ENCODE measurements at regions not wholly inside any gene's neighbourhood (a gene's known extent, or its start where the extent isn't known, plus 50 kb on each side); places are given as distances from the start of the nearest gene placed in this dataset.
A peak's percentile ranks its signal among the peaks of the same experiment; 100 is the strongest.

DNA sequence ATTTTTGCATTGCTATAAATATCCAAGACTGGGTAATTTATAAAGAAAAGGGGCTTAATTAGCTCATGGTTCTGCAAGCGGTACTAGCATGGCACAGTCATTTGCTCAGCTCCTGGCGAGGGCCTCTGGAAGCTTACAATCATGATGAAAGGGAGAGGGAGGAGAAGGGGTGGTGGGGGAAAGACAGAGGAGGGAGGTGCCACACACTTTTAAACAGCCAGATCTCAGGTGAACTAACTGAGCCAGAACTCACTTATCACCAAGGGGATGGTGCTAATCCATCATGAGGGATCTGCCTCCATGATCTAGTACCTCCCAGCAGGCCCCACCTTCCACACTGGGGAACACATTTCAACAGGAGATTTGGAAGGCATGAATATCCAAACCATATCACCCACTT, 476.3 kb downstream of the PCNX1 start:
- no peak for TF ChIP-seq MAFK (IDR thresholded peaks at IDR 0.05; ENCODE audit: low read depth, low read length)
- TF ChIP-seq FOS (IDR thresholded peaks at IDR 0.05; ENCODE audit: low read depth, low read length) = no peak
- no peak for TF ChIP-seq POLR2A (IDR thresholded peaks at IDR 0.05; ENCODE audit: low read depth, low read length)
- TF ChIP-seq MAZ (IDR thresholded peaks at IDR 0.05; ENCODE audit: borderline replicate concordance, low read depth, low read length) = no peak
- dilution Hi-C loops (cut with HindIII; ENCODE audit: low sequenced_read_pairs, unreplicated experiment) (no loop called here), in situ Hi-C loops (cut with MboI; ENCODE audit: low sequenced_read_pairs) (no loop called here), intact Hi-C loops (cut with micrococcal nuclease) (loop anchor here (10.0 kb wide), 1 partner anchor 471 kb away; no protein-coding TSS in a partner anchor)
- no peak overlapping the region for H3K56ac ChIP-seq (ENCODE audit: extremely low read depth, insufficient read depth, low read length)
- H4K8ac ChIP-seq (ENCODE audit: low read depth in 2 of 2, low read length in 2 of 2) = 0 out of 4 replicates have a peak overlapping the region, but pooled peaks of 1 of the 2 experiments have one; percentile 2
- H3K9me3 ChIP-seq (ENCODE audit: control insufficient read depth, insufficient read depth, low read length) = no peaks in the 10 kb centered on the region
- peak overlapping the region; percentile 12; the same call in 1 of the 2 replicates for H4K91ac ChIP-seq (ENCODE audit: insufficient read depth, low read depth, low read length)
- H4K20me1 ChIP-seq (ENCODE audit: insufficient read depth, low read length) = peaks cover 2% of the 10 kb centered on the region; the same call in 1 of the 2 replicates
- POLR2A ChIA-PET (ENCODE audit: unreplicated experiment) = no interaction called here
- no peak overlapping the region for H2AFZ ChIP-seq (replicated peaks; ENCODE audit: low read length, poor library complexity)
- H3K18ac ChIP-seq (ENCODE audit: low read depth, low read length) = no peak overlapping the region
- H3K4me3 ChIP-seq (ENCODE audit: insufficient read depth, low read depth, low read length) = no peak overlapping the region
- no peak overlapping the region for H3K23ac ChIP-seq (ENCODE audit: low read depth, low read length)
- H3K4me1 ChIP-seq (ENCODE audit: control insufficient read depth, insufficient read depth, low read length) = peaks cover 8% of the 10 kb centered on the region; the same call in 1 of the 2 replicates
- H2AK5ac ChIP-seq (ENCODE audit: low read depth, low read length) = peak overlapping the region; percentile 45; the same call in 1 of the 2 replicates
- no peak overlapping the region for H2BK120ac ChIP-seq (ENCODE audit: low read depth, low read length)
- no peak overlapping the region for H3K27ac ChIP-seq (ENCODE audit: insufficient read depth, low read length)
- no peak overlapping the region for H3K4me2 ChIP-seq (ENCODE audit: low read depth, low read length)
- H2BK5ac ChIP-seq (ENCODE audit: low read depth, low read length, poor library complexity, severe bottlenecking) = no peak overlapping the region
- no TSS peak for BruUV-seq (replicated peaks)
- H4K5ac ChIP-seq (ENCODE audit: low read depth, low read length) = 0 out of 2 replicates have a peak overlapping the region, but pooled peaks have one; percentile 13
- WGBS, 2 experiments (ENCODE audit: extremely low coverage in 2 of 2, insufficient read length in 1 of 2) = no CpG with 5 or more reads among the region's 2 CpGs
- no peak overlapping the region for H3K4ac ChIP-seq (ENCODE audit: low read depth, low read length)
- H3K14ac ChIP-seq (replicated peaks; ENCODE audit: low read depth, low read length) = no peak overlapping the region
- H2BK20ac ChIP-seq (ENCODE audit: low read depth, low read length) = no peak overlapping the region
- H3K9me1 ChIP-seq (ENCODE audit: insufficient read depth, low read length) = peaks cover 2% of the 10 kb centered on the region; the same call in 1 of the 2 replicates
- no peaks in the 10 kb centered on the region for H3K27me3 ChIP-seq (ENCODE audit: control insufficient read depth, insufficient read depth, low read length)
- CTCF ChIA-PET = no interaction called here
- H3K79me1 ChIP-seq (ENCODE audit: low read depth in 1 of 2, low read length in 2 of 2) = peaks cover 21 to 72% of the 10 kb centered on the region in 2 experiments
- ATAC-seq (ENCODE audit: low read depth) (no peak), DNase-seq (no peak)
- no peak overlapping the region for H2AK9ac ChIP-seq (replicated peaks; ENCODE audit: low read depth, low read length, poor library complexity)
- H2BK15ac ChIP-seq (ENCODE audit: low read depth, low read length) = no peak overlapping the region
- H3K36me3 ChIP-seq (ENCODE audit: control insufficient read depth, insufficient read depth, low read length) = no peaks in the 10 kb centered on the region
- no peak overlapping the region for H3K9ac ChIP-seq (ENCODE audit: low read depth, low read length)
